ENCODE measurements at regions not wholly inside any gene's neighbourhood (a gene's known extent, or its start where the extent isn't known, plus 50 kb on each side); places are given as distances from the start of the nearest gene placed in this dataset.
"Not testable (repeated sequence)": the region's sequence is repeated elsewhere in the genome, so short reads cannot be mapped to it uniquely, and the experiment has no call there.

- no peaks in the 10 kb centered on the region for H3K9me2 ChIP-seq (replicated peaks; ENCODE audit: insufficient read depth, low read length)
- no peak overlapping the region for H2AFZ ChIP-seq (ENCODE audit: low read length)
- no peak overlapping the region for H3K27ac ChIP-seq (ENCODE audit: low read length)
- no peaks in the 10 kb centered on the region for H3K9me3 ChIP-seq (ENCODE audit: low read length)
- no peaks in the 10 kb centered on the region for H3K4me1 ChIP-seq (ENCODE audit: low read length)
- H4K20me1 ChIP-seq (ENCODE audit: insufficient read depth, low read depth, low read length) = no peaks in the 10 kb centered on the region
- H3K36me3 ChIP-seq (ENCODE audit: insufficient read depth, low read length) = no peaks in the 10 kb centered on the region
- H3K9ac ChIP-seq (ENCODE audit: low read length) = no peak overlapping the region
- no peak overlapping the region for H3K4me3 ChIP-seq (ENCODE audit: low read length)
- DNase-seq = no peak
- H3K79me2 ChIP-seq (ENCODE audit: low read length) = no peaks in the 10 kb centered on the region
- no peaks in the 10 kb centered on the region for H3K27me3 ChIP-seq (ENCODE audit: low read length)
- no peak overlapping the region for H3K4me2 ChIP-seq (ENCODE audit: low read depth, low read length, poor library complexity, severe bottlenecking)
Observed at GRCh38 chr16:64695684-64696083, 426.2 kb downstream of the CDH11 start.

GRCh38 chr16:64693946-64694345, 427.9 kb downstream of the CDH11 start:
- Histone ChIP-seq H3K9ac (ENCODE audit: low read length) (no peak overlapping the region), H4K20me1 (ENCODE audit: insufficient read depth, low read depth, low read length) (no peaks in the 10 kb centered on the region), H3K79me2 (ENCODE audit: low read length) (no peaks in the 10 kb centered on the region), H3K27ac (ENCODE audit: low read length) (no peak overlapping the region), H3K4me3 (ENCODE audit: low read length) (no peak overlapping the region), H3K36me3 (ENCODE audit: insufficient read depth, low read length) (no peaks in the 10 kb centered on the region), H2AFZ (ENCODE audit: low read length) (no peak overlapping the region), H3K4me1 (ENCODE audit: low read length) (no peaks in the 10 kb centered on the region), H3K27me3 (ENCODE audit: low read length) (no peaks in the 10 kb centered on the region), H3K4me2 (ENCODE audit: low read depth, low read length, poor library complexity, severe bottlenecking) (no peak overlapping the region), H3K9me3 (ENCODE audit: low read length) (no peaks in the 10 kb centered on the region), H3K9me2 (replicated peaks; ENCODE audit: insufficient read depth, low read length) (no peaks in the 10 kb centered on the region)
- DNase-seq = no peak

GRCh38 chr16:64687786-64688185, 434.1 kb downstream of the CDH11 start:
- Histone ChIP-seq H3K36me3 (ENCODE audit: insufficient read depth, low read length) (no peaks in the 10 kb centered on the region), H3K9me2 (replicated peaks; ENCODE audit: insufficient read depth, low read length) (no peaks in the 10 kb centered on the region), H2AFZ (ENCODE audit: low read length) (no peak overlapping the region), H3K9me3 (ENCODE audit: low read length) (no peaks in the 10 kb centered on the region), H4K20me1 (ENCODE audit: insufficient read depth, low read depth, low read length) (no peaks in the 10 kb centered on the region), H3K79me2 (ENCODE audit: low read length) (no peaks in the 10 kb centered on the region), H3K4me1 (ENCODE audit: low read length) (no peaks in the 10 kb centered on the region), H3K4me2 (ENCODE audit: low read depth, low read length, poor library complexity, severe bottlenecking) (no peak overlapping the region), H3K4me3 (ENCODE audit: low read length) (no peak overlapping the region), H3K9ac (ENCODE audit: low read length) (no peak overlapping the region), H3K27me3 (ENCODE audit: low read length) (no peaks in the 10 kb centered on the region), H3K27ac (ENCODE audit: low read length) (no peak overlapping the region)
- no peak for DNase-seq

GRCh38 chr16:64687123-64687522, 434.7 kb downstream of the CDH11 start:
- H3K27ac ChIP-seq (ENCODE audit: low read length) = no peak overlapping the region
- no peak overlapping the region for H3K4me3 ChIP-seq (ENCODE audit: low read length)
- no peaks in the 10 kb centered on the region for H3K9me2 ChIP-seq (replicated peaks; ENCODE audit: insufficient read depth, low read length)
- DNase-seq = no peak
- H3K4me1 ChIP-seq (ENCODE audit: low read length) = no peaks in the 10 kb centered on the region
- H4K20me1 ChIP-seq (ENCODE audit: insufficient read depth, low read depth, low read length) = no peaks in the 10 kb centered on the region
- no peak overlapping the region for H3K4me2 ChIP-seq (ENCODE audit: low read depth, low read length, poor library complexity, severe bottlenecking)
- no peaks in the 10 kb centered on the region for H3K9me3 ChIP-seq (ENCODE audit: low read length)
- no peak overlapping the region for H3K9ac ChIP-seq (ENCODE audit: low read length)
- H3K27me3 ChIP-seq (ENCODE audit: low read length) = no peaks in the 10 kb centered on the region
- H3K79me2 ChIP-seq (ENCODE audit: low read length) = no peaks in the 10 kb centered on the region
- H3K36me3 ChIP-seq (ENCODE audit: insufficient read depth, low read length) = no peaks in the 10 kb centered on the region
- no peak overlapping the region for H2AFZ ChIP-seq (ENCODE audit: low read length)

GRCh38 chr16:64679976-64680690, 441.7 kb downstream of the CDH11 start:
- no peaks in the 10 kb centered on the region for H3K9me3 ChIP-seq (ENCODE audit: low read length)
- DNase-seq = no peak
- H3K4me2 ChIP-seq (ENCODE audit: low read depth, low read length, poor library complexity, severe bottlenecking) = no peak overlapping the region
- H3K36me3 ChIP-seq (ENCODE audit: insufficient read depth, low read length) = no peaks in the 10 kb centered on the region
- H3K9ac ChIP-seq (ENCODE audit: low read length) = no peak overlapping the region
- no peaks in the 10 kb centered on the region for H3K4me1 ChIP-seq (ENCODE audit: low read length)
- H3K79me2 ChIP-seq (ENCODE audit: low read length) = no peaks in the 10 kb centered on the region
- H4K20me1 ChIP-seq (ENCODE audit: insufficient read depth, low read depth, low read length) = no peaks in the 10 kb centered on the region
- H3K9me2 ChIP-seq (replicated peaks; ENCODE audit: insufficient read depth, low read length) = no peaks in the 10 kb centered on the region
- no peaks in the 10 kb centered on the region for H3K27me3 ChIP-seq (ENCODE audit: low read length)
- H3K27ac ChIP-seq (ENCODE audit: low read length) = no peak overlapping the region
- no peak overlapping the region for H3K4me3 ChIP-seq (ENCODE audit: low read length)
- no peak overlapping the region for H2AFZ ChIP-seq (ENCODE audit: low read length)

- Histone ChIP-seq H3K4me2 (ENCODE audit: low read depth, low read length, poor library complexity, severe bottlenecking) (no peak overlapping the region), H3K4me3 (ENCODE audit: low read length) (no peak overlapping the region), H3K4me1 (ENCODE audit: low read length) (peaks cover 5% of the 10 kb centered on the region), H3K9me2 (replicated peaks; ENCODE audit: insufficient read depth, low read length) (no peaks in the 10 kb centered on the region), H3K79me2 (ENCODE audit: low read length) (no peaks in the 10 kb centered on the region), H2AFZ (ENCODE audit: low read length) (no peak overlapping the region), H3K36me3 (ENCODE audit: insufficient read depth, low read length) (no peaks in the 10 kb centered on the region), H3K27ac (ENCODE audit: low read length) (no peak overlapping the region), H3K27me3 (ENCODE audit: low read length) (no peaks in the 10 kb centered on the region), H3K9me3 (ENCODE audit: low read length) (no peaks in the 10 kb centered on the region), H3K9ac (ENCODE audit: low read length) (no peak overlapping the region), H4K20me1 (ENCODE audit: insufficient read depth, low read depth, low read length) (no peaks in the 10 kb centered on the region)
- no peak for DNase-seq
Observed at GRCh38 chr16:64669573-64669972, 452.3 kb downstream of the CDH11 start.

GRCh38 chr16:64667334-64667877, 454.5 kb downstream of the CDH11 start:
- no peaks in the 10 kb centered on the region for H3K36me3 ChIP-seq (ENCODE audit: insufficient read depth, low read length)
- H3K79me2 ChIP-seq (ENCODE audit: low read length) = no peaks in the 10 kb centered on the region
- H3K9me3 ChIP-seq (ENCODE audit: low read length) = no peaks in the 10 kb centered on the region
- H4K20me1 ChIP-seq (ENCODE audit: insufficient read depth, low read depth, low read length) = no peaks in the 10 kb centered on the region
- no peak overlapping the region for H3K9ac ChIP-seq (ENCODE audit: low read length)
- H3K4me1 ChIP-seq (ENCODE audit: low read length) = peaks cover 14% of the 10 kb centered on the region
- H3K27me3 ChIP-seq (ENCODE audit: low read length) = no peaks in the 10 kb centered on the region
- no peak for DNase-seq
- H3K4me2 ChIP-seq (ENCODE audit: low read depth, low read length, poor library complexity, severe bottlenecking) = no peak overlapping the region
- no peak overlapping the region for H3K27ac ChIP-seq (ENCODE audit: low read length)
- H2AFZ ChIP-seq (ENCODE audit: low read length) = no peak overlapping the region
- no peak overlapping the region for H3K4me3 ChIP-seq (ENCODE audit: low read length)
- no peaks in the 10 kb centered on the region for H3K9me2 ChIP-seq (replicated peaks; ENCODE audit: insufficient read depth, low read length)

GRCh38 chr16:64662312-64662711, 459.6 kb downstream of the CDH11 start:
- not testable (repeated sequence) for H3K9me3 ChIP-seq (ENCODE audit: low read length); H3K4me3 ChIP-seq (ENCODE audit: low read length); H3K27me3 ChIP-seq (ENCODE audit: low read length); H3K36me3 ChIP-seq (ENCODE audit: insufficient read depth, low read length); DNase-seq; H2AFZ ChIP-seq (ENCODE audit: low read length); H4K20me1 ChIP-seq (ENCODE audit: insufficient read depth, low read depth, low read length); H3K9ac ChIP-seq (ENCODE audit: low read length); H3K79me2 ChIP-seq (ENCODE audit: low read length); H3K9me2 ChIP-seq (replicated peaks; ENCODE audit: insufficient read depth, low read length); H3K4me2 ChIP-seq (ENCODE audit: low read depth, low read length, poor library complexity, severe bottlenecking); H3K27ac ChIP-seq (ENCODE audit: low read length)
- H3K4me1 ChIP-seq (ENCODE audit: low read length) = peaks cover 14% of the 10 kb centered on the region

Measured in Karpas-422 (cell line).